ENCODE measurements at regions not wholly inside any gene's neighbourhood (a gene's known extent, or its start where the extent isn't known, plus 50 kb on each side); places are given as distances from the start of the nearest gene placed in this dataset.
A peak's percentile ranks its signal among the peaks of the same experiment; 100 is the strongest.

DNA sequence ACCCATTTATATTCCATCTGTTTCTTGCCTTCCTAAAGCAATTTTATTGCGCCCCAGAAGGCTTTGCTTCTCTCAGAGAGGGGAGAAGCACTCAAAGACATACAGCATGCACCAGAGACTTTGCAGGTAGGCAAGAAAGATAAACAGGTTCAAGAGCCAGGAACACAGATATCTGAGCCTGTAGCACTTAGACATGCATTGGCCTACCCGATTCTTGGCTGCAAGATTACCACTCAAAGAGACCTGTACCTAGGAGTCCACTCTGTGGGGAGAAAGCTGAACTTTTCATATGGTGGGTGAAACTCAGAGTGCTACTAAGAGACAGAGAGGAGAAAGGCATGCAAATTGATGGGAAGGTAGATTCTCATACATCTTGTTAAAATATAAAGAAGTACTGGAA is 609.4 kb upstream of the PKN2 start:
- BruUV-seq (replicated peaks): no TSS peak
- CTCF ChIA-PET: no interaction called here
- no peaks in the 10 kb centered on the region for H3K4me1 Mint-ChIP-seq (ENCODE audit: insufficient read depth, unreplicated experiment)
- no peak for DNase-seq (ENCODE audit: unreplicated experiment)
- no peak for TF ChIP-seq CTCF (IDR thresholded peaks at IDR 0.05; ENCODE audit: unreplicated experiment)
- POLR2A ChIA-PET: no interaction called here
- H3K27me3 Mint-ChIP-seq (ENCODE audit: insufficient read depth, unreplicated experiment): no peaks in the 10 kb centered on the region
- no peak overlapping the region for H3K27ac Mint-ChIP-seq (ENCODE audit: low read depth, unreplicated experiment)
- no peak overlapping the region for H3K4me3 Mint-ChIP-seq (ENCODE audit: unreplicated experiment)
- intact Hi-C loops (cut with micrococcal nuclease): no loop called here
- H3K36me3 Mint-ChIP-seq (ENCODE audit: insufficient read depth, unreplicated experiment): no peaks in the 10 kb centered on the region
- no peaks in the 10 kb centered on the region for H3K9me3 Mint-ChIP-seq (ENCODE audit: unreplicated experiment)

- BruUV-seq (replicated peaks): no TSS peak
- Mint-ChIP-seq H3K27me3 (ENCODE audit: insufficient read depth, unreplicated experiment) (no peaks in the 10 kb centered on the region), H3K36me3 (ENCODE audit: insufficient read depth, unreplicated experiment) (no peaks in the 10 kb centered on the region), H3K27ac (ENCODE audit: low read depth, unreplicated experiment) (no peak overlapping the region), H3K4me3 (ENCODE audit: unreplicated experiment) (no peak overlapping the region), H3K4me1 (ENCODE audit: insufficient read depth, unreplicated experiment) (no peaks in the 10 kb centered on the region), H3K9me3 (ENCODE audit: unreplicated experiment) (no peaks in the 10 kb centered on the region)
- POLR2A ChIA-PET: no interaction called here
- DNase-seq (ENCODE audit: unreplicated experiment): no peak
- no peak for TF ChIP-seq CTCF (IDR thresholded peaks at IDR 0.05; ENCODE audit: unreplicated experiment)
- CTCF ChIA-PET: no interaction called here
- intact Hi-C loops (cut with micrococcal nuclease): no loop called here
These were observed 608.3 kb upstream of the PKN2 start for GRCh38 chr1:88075813-88076212.

GRCh38 chr1:88079036-88079435 is 605.0 kb upstream of the PKN2 start:
- no peaks in the 10 kb centered on the region for H3K27me3 Mint-ChIP-seq (ENCODE audit: insufficient read depth, unreplicated experiment)
- H3K4me1 Mint-ChIP-seq (ENCODE audit: insufficient read depth, unreplicated experiment): no peaks in the 10 kb centered on the region
- intact Hi-C loops (cut with micrococcal nuclease): no loop called here
- H3K36me3 Mint-ChIP-seq (ENCODE audit: insufficient read depth, unreplicated experiment): no peaks in the 10 kb centered on the region
- no peak overlapping the region for H3K4me3 Mint-ChIP-seq (ENCODE audit: unreplicated experiment)
- peak; percentile 27 for DNase-seq (ENCODE audit: unreplicated experiment)
- CTCF ChIA-PET: interaction anchor here (0.6 to 1.0 kb wide), 3 partner anchors 10 to 26 kb away, joined by 3 to 6 read pairs (median 3); no protein-coding TSS in a partner anchor
- POLR2A ChIA-PET: no interaction called here
- TF ChIP-seq CTCF (IDR thresholded peaks at IDR 0.05; ENCODE audit: unreplicated experiment): no peak
- no peak overlapping the region for H3K27ac Mint-ChIP-seq (ENCODE audit: low read depth, unreplicated experiment)
- no TSS peak for BruUV-seq (replicated peaks)
- H3K9me3 Mint-ChIP-seq (ENCODE audit: unreplicated experiment): peaks cover 7% of the 10 kb centered on the region

GRCh38 chr1:88080875-88081274 is 603.2 kb upstream of the PKN2 start:
- Mint-ChIP-seq H3K27ac (ENCODE audit: low read depth, unreplicated experiment) (no peak overlapping the region), H3K4me3 (ENCODE audit: unreplicated experiment) (no peak overlapping the region), H3K27me3 (ENCODE audit: insufficient read depth, unreplicated experiment) (no peaks in the 10 kb centered on the region), H3K4me1 (ENCODE audit: insufficient read depth, unreplicated experiment) (no peaks in the 10 kb centered on the region), H3K36me3 (ENCODE audit: insufficient read depth, unreplicated experiment) (no peaks in the 10 kb centered on the region), H3K9me3 (ENCODE audit: unreplicated experiment) (peaks cover 7% of the 10 kb centered on the region)
- CTCF ChIA-PET: interaction anchor here (0.6 kb wide), 1 partner anchor 77 kb away, joined by 4 read pairs; no protein-coding TSS in a partner anchor
- intact Hi-C loops (cut with micrococcal nuclease): no loop called here
- DNase-seq (ENCODE audit: unreplicated experiment): no peak
- TF ChIP-seq CTCF (IDR thresholded peaks at IDR 0.05; ENCODE audit: unreplicated experiment): no peak
- POLR2A ChIA-PET: no interaction called here
- no TSS peak for BruUV-seq (replicated peaks)

All from MCF 10A (cell line).